NCI-H146 treated with DMSO at 0.1 percent for 48 hours (cell line): ENCODE measurements at regions not wholly inside any gene's neighbourhood (a gene's known extent, or its start where the extent isn't known, plus 50 kb on each side); places are given as distances from the start of the nearest gene placed in this dataset.

Experiments used
- DNase-seq: peaks from one replicate; lab custom pipeline; 2025; ENCODE audit not compliant: unreplicated experiment; lab: John Stamatoyannopoulos, UW

- no peak for DNase-seq
These were observed 56.0 kb upstream of the OR5AK2 start for GRCh38 chr11:56932572-56933220.

GRCh38 chr11:56923116-56923515 is 65.6 kb upstream of the OR5AK2 start:
- DNase-seq = no peak

GRCh38 chr11:56922421-56922820 is 66.3 kb upstream of the OR5AK2 start:
- no peak for DNase-seq

GRCh38 chr11:56917708-56918400 is 70.9 kb upstream of the OR5AK2 start:
- DNase-seq = no peak

GRCh38 chr11:56916587-56916986 is 72.1 kb upstream of the OR5AK2 start:
- DNase-seq = no peak

- no peak for DNase-seq
These were observed 72.6 kb upstream of the OR5AK2 start for GRCh38 chr11:56916162-56916561.

- DNase-seq = no peak
These were observed 77.4 kb upstream of the OR5AK2 start for GRCh38 chr11:56911312-56911711.

- no peak for DNase-seq
These were observed 77.9 kb upstream of the OR5AK2 start for GRCh38 chr11:56910785-56911184.

- DNase-seq = no peak
These were observed 78.5 kb upstream of the OR5AK2 start for GRCh38 chr11:56910046-56910773.

- no peak for DNase-seq
These were observed 79.2 kb upstream of the OR5AK2 start for GRCh38 chr11:56909563-56909962.

GRCh38 chr11:56909080-56909479 is 79.6 kb upstream of the OR5AK2 start:
- no peak for DNase-seq

- DNase-seq = no peak
These were observed 82.0 kb upstream of the OR5AK2 start for GRCh38 chr11:56906683-56907148.

- DNase-seq = no peak
These were observed 82.8 kb upstream of the OR5AK2 start for GRCh38 chr11:56905936-56906335.

- no peak for DNase-seq
These were observed 83.3 kb upstream of the OR5AK2 start for GRCh38 chr11:56905442-56905841.

GRCh38 chr11:56898856-56899255 is 89.9 kb upstream of the OR5AK2 start:
- DNase-seq = no peak

GRCh38 chr11:56890584-56891305 is 98.0 kb upstream of the OR5AK2 start:
- no peak for DNase-seq

GRCh38 chr11:56889986-56890385 is 98.7 kb upstream of the OR5AK2 start:
- no peak for DNase-seq

- DNase-seq = no peak
These were observed 100.8 kb upstream of the OR5AK2 start for GRCh38 chr11:56887940-56888339.

GRCh38 chr11:56886455-56886854 is 102.3 kb upstream of the OR5AK2 start:
- DNase-seq = no peak

- no peak for DNase-seq
These were observed 102.9 kb upstream of the OR5AK2 start for GRCh38 chr11:56885854-56886253.

- DNase-seq = no peak
These were observed 103.5 kb upstream of the OR5AK2 start for GRCh38 chr11:56885177-56885576.
